ENCODE measurements at regions not wholly inside any gene's neighbourhood (a gene's known extent, or its start where the extent isn't known, plus 50 kb on each side); places are given as distances from the start of the nearest gene placed in this dataset.
"Not testable (repeated sequence)": the region's sequence is repeated elsewhere in the genome, so short reads cannot be mapped to it uniquely, and the experiment has no call there.

DNA sequence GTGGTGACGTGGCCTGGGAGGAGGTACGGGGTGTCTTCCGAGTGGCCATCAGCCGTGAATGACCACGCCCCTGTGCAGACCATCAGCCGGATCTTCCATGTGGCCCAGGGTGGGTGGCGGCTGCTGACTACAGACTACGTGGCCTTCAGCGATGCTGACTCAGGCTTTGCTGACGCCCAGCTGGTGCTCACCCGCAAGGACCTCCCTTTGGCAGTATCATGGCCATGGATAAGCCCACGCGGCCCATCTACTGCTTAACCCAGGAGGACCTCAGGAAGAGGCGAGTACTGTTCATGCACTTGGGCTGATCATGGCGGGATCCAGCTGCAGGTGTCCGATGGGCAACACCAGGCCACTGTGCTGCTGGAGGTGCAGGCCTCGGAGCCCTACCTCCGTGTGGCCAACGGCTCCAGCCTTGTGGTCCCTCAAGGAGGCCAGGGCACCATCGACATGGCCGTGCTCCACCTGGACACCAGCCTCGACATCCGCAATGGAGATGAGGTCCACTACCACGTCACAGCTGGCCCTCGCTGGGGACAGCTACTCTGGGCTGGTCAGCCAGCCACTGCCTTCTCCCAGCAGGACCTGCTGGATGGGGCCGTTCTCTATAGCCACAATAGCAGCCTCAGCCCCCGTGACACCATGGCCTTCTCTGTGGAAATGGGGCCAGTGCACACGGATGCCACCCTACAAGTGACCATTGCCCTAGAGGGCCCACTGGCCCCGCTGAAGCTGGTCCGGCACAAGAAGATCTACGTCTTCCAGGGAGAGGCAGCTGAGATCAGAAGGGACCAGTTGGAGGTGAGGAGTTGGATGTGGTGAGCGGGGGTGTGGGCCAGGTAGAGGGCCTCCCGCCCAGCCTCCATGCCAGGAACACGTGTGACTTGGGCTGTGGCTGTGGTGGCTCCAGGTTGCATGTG lies 178.4 kb downstream of the TBC1D2B start:
- peak in 1 of 3 donors; percentile 5 for DNase-seq
- Histone ChIP-seq H3K27ac (ENCODE audit: low read depth in 1 of 2, low read length in 1 of 2) (no peak overlapping the region), H3K4me1 (ENCODE audit: control insufficient read depth in 5 of 5, insufficient read depth in 5 of 5, low read length in 5 of 5) (no peaks in the 10 kb centered on the region), H3K9ac (ENCODE audit: insufficient read depth in 1 of 2, low read length in 2 of 2) (no peak overlapping the region), H3K36me3 (ENCODE audit: control insufficient read depth in 4 of 4, insufficient read depth in 4 of 4, low read length in 4 of 4) (no peaks in the 10 kb centered on the region), H3K4me3 (no peak overlapping the region), H3K27me3 (ENCODE audit: control insufficient read depth in 3 of 3, insufficient read depth in 3 of 3, low read length in 2 of 3) (no peaks in the 10 kb centered on the region), H3K9me3 (ENCODE audit: control insufficient read depth in 4 of 4, insufficient read depth in 3 of 4, low read length in 3 of 4) (no peaks in the 10 kb centered on the region)
- TF ChIP-seq, protein P1, sequence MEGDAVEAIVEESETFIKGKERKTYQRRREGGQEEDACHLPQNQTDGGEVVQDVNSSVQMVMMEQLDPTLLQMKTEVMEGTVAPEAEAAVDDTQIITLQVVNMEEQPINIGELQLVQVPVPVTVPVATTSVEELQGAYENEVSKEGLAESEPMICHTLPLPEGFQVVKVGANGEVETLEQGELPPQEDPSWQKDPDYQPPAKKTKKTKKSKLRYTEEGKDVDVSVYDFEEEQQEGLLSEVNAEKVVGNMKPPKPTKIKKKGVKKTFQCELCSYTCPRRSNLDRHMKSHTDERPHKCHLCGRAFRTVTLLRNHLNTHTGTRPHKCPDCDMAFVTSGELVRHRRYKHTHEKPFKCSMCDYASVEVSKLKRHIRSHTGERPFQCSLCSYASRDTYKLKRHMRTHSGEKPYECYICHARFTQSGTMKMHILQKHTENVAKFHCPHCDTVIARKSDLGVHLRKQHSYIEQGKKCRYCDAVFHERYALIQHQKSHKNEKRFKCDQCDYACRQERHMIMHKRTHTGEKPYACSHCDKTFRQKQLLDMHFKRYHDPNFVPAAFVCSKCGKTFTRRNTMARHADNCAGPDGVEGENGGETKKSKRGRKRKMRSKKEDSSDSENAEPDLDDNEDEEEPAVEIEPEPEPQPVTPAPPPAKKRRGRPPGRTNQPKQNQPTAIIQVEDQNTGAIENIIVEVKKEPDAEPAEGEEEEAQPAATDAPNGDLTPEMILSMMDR (IDR thresholded peaks at IDR 0.05; ENCODE audit: control extremely low read depth, extremely low read depth): no peak
- WGBS, 2 donors: 90 to 92% methylated on average over 34 of the region's 34 CpGs
- ATAC-seq (ENCODE audit: insufficient read depth, low FRiP score): no peak

- Histone ChIP-seq H3K4me3 (no peak overlapping the region), H3K9me3 (ENCODE audit: control insufficient read depth in 4 of 4, insufficient read depth in 3 of 4, low read length in 3 of 4) (no peaks in the 10 kb centered on the region), H3K9ac (ENCODE audit: insufficient read depth in 1 of 2, low read length in 2 of 2) (no peak overlapping the region), H3K27me3 (ENCODE audit: control insufficient read depth in 3 of 3, insufficient read depth in 3 of 3, low read length in 2 of 3) (no peaks in the 10 kb centered on the region), H3K4me1 (ENCODE audit: control insufficient read depth in 5 of 5, insufficient read depth in 5 of 5, low read length in 5 of 5) (no peaks in the 10 kb centered on the region), H3K27ac (ENCODE audit: low read depth in 1 of 2, low read length in 1 of 2) (no peak overlapping the region), H3K36me3 (ENCODE audit: control insufficient read depth in 4 of 4, insufficient read depth in 4 of 4, low read length in 4 of 4) (no peaks in the 10 kb centered on the region)
- ATAC-seq (ENCODE audit: insufficient read depth, low FRiP score) (no peak), DNase-seq (no peak)
- TF ChIP-seq, protein P1 (IDR thresholded peaks at IDR 0.05; ENCODE audit: control extremely low read depth, extremely low read depth): no peak
- 94 to 96% methylated on average over 11 to 12 of the region's 12 CpGs for WGBS, 2 donors
Measured at GRCh38 chr15:77897896-77898406, 179.6 kb downstream of the TBC1D2B start.

DNA sequence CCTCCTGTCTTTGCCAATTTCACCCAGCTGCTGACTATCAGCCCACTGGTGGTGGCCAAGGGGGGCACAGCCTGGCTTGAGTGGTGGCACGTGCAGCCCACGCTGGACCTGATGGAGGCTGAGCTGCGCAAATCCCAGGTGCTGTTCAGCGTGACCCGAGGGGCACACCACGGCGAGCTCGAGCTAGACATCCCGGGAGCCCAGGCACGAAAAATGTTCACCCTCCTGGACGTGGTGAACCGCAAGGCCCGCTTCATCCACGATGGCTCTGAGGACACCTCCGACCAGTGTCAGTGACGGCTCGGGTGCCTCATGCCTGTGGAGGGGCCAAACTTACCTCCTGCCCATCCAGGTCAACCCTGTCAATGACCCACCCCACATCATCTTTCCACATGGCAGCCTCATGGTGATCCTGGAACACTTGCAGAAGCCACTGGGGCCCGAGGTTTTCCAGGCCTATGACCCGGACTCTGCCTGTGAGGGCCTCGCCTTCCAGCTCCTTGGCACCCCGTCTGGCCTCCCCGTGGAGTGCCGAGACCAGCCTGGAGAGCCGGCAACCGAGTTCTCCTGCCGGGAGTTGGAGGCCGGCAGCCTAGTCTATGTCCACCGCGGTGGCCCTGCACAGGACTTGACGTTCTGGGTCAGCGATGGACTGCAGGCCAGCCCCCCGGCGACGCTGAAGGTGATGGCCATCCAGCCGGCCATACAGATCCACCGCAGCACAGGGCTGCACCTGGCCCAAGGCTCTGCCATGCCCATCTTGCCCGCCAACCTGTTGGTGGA lies 180.2 kb downstream of the TBC1D2B start:
- ATAC-seq (ENCODE audit: insufficient read depth, low FRiP score); H3K27me3 ChIP-seq (ENCODE audit: control insufficient read depth in 3 of 3, insufficient read depth in 3 of 3, low read length in 2 of 3); H3K9me3 ChIP-seq (ENCODE audit: control insufficient read depth in 4 of 4, insufficient read depth in 3 of 4, low read length in 3 of 4); H3K4me1 ChIP-seq (ENCODE audit: control insufficient read depth in 5 of 5, insufficient read depth in 5 of 5, low read length in 5 of 5); H3K27ac ChIP-seq (ENCODE audit: low read depth in 1 of 2, low read length in 1 of 2); H3K36me3 ChIP-seq (ENCODE audit: control insufficient read depth in 4 of 4, insufficient read depth in 4 of 4, low read length in 4 of 4); H3K9ac ChIP-seq (ENCODE audit: insufficient read depth in 1 of 2, low read length in 2 of 2); H3K4me3 ChIP-seq; DNase-seq: not testable (repeated sequence)
- WGBS, 2 donors: 93 to 94% methylated on average over 34 to 35 of the region's 37 CpGs

DNA sequence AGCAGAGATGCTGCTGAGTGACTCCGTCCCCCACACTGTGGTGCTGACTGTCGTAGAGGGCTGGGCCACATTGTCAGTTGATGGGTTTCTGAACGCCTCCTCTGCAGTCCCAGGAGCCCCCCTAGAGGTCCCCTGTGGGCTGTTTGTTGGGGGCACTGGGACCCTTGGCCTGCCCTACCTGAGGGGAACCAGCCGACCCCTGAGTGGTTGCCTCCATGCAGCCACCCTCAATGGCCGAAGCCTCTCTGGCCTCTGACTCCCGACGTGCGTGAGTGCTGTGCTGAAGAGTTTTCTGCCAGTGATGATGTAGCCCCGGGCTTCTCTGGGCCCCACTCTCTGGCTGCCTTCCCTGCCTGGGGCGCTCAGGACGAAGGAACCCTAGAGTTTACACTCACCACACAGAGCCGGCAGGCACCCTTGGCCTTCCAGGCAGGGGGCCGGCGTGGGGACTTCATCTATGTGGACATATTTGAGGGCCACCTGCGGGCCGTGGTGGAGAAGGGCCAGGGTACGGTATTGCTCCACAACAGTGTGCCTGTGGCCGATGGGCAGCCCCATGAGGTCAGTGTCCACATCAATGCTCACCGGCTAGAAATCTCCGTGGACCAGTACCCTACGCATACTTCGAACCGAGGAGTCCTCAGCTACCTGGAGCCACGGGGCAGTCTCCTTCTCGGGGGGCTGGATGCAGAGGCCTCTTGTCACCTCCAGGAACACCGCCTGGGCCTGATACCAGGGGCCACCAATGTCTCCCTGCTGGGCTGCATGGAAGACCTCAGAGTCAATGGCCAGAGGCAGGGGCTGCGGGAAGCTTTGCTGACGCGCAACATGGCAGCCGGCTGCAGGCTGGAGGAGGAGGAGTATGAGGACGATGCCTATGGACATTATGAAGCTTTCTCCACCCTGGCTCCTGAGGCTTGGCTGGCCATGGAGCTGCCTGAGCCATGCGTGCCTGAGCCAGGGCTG lies 181.1 kb downstream of the TBC1D2B start:
- not testable (repeated sequence) for DNase-seq; H3K4me3 ChIP-seq; H3K9ac ChIP-seq (ENCODE audit: insufficient read depth in 1 of 2, low read length in 2 of 2); H3K27ac ChIP-seq (ENCODE audit: low read depth in 1 of 2, low read length in 1 of 2); H3K9me3 ChIP-seq (ENCODE audit: control insufficient read depth in 4 of 4, insufficient read depth in 3 of 4, low read length in 3 of 4); ATAC-seq (ENCODE audit: insufficient read depth, low FRiP score); H3K27me3 ChIP-seq (ENCODE audit: control insufficient read depth in 3 of 3, insufficient read depth in 3 of 3, low read length in 2 of 3); H3K4me1 ChIP-seq (ENCODE audit: control insufficient read depth in 5 of 5, insufficient read depth in 5 of 5, low read length in 5 of 5); H3K36me3 ChIP-seq (ENCODE audit: control insufficient read depth in 4 of 4, insufficient read depth in 4 of 4, low read length in 4 of 4)
- 85 to 91% methylated on average over 30 to 32 of the region's 32 CpGs for WGBS, 2 donors
